ENCODE measurements at regions not wholly inside any gene's neighbourhood (a gene's known extent, or its start where the extent isn't known, plus 50 kb on each side); places are given as distances from the start of the nearest gene placed in this dataset.

DNA sequence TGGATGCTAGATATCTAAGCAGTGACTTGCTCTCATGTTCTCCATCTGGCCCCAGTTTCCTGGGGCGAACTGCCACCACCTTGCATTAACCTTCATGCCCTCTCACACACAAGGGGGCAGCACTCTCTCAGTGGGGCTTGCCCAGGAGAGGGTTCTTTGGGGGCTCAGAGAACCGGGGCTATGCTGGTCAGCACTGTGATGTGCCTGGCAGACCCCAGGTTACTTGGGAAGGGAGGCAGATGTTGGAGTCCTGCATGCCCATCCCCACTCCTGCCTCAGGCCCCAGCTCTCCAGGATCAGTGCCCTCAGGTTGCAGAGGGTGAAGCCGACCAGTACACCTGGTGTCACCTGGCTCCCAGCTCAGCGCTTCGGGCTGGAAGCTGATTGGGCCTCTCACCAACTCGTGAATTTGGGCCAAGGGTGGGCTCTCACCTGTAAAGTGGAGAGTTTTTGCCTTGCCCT lies 396.2 kb upstream of the HS6ST1 start:
- WGBS, 3 donors = 81 to 91% (median 82%) methylated on average over 6 of the region's 6 CpGs
- intact Hi-C loops (cut with DNase I) = no loop called here
- Histone ChIP-seq H3K27ac (no peak overlapping the region), H3K27me3 (no peaks in the 10 kb centered on the region), H3K36me3 (no peaks in the 10 kb centered on the region), H3K4me3 (no peak overlapping the region), H3K4me1 (ENCODE audit: insufficient read depth) (no peaks in the 10 kb centered on the region), H3K9me3 (no peaks in the 10 kb centered on the region)
- TF ChIP-seq, protein P1, sequence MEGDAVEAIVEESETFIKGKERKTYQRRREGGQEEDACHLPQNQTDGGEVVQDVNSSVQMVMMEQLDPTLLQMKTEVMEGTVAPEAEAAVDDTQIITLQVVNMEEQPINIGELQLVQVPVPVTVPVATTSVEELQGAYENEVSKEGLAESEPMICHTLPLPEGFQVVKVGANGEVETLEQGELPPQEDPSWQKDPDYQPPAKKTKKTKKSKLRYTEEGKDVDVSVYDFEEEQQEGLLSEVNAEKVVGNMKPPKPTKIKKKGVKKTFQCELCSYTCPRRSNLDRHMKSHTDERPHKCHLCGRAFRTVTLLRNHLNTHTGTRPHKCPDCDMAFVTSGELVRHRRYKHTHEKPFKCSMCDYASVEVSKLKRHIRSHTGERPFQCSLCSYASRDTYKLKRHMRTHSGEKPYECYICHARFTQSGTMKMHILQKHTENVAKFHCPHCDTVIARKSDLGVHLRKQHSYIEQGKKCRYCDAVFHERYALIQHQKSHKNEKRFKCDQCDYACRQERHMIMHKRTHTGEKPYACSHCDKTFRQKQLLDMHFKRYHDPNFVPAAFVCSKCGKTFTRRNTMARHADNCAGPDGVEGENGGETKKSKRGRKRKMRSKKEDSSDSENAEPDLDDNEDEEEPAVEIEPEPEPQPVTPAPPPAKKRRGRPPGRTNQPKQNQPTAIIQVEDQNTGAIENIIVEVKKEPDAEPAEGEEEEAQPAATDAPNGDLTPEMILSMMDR (IDR thresholded peaks at IDR 0.05) = no peak
- TF ChIP-seq POLR2A (IDR thresholded peaks at IDR 0.05) = no peak
- TF ChIP-seq EP300 (IDR thresholded peaks at IDR 0.05) = no peak
- no peak for DNase-seq

DNA sequence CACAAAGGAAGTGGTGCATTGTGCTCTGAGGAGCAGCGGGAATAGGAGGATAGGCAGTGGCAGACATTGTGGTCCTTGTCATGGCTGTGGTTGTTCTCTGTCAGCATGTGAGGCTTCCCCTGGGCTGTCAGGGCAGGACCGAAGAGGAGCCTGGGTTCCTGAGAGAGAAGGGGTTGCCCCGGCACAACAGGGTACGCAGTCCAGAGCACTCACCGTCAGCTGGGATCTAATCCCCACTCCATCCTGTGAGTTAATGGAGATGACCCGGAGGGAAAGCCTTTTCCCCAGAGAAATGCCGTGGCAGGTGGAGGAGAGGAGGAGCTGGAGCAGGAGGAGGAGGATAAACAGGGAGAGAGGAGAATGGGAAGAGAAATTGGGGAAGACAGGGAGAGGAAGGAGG lies 396.7 kb upstream of the HS6ST1 start:
- intact Hi-C loops (cut with DNase I) = no loop called here
- 78 to 89% (median 84%) methylated on average over 7 of the region's 7 CpGs for WGBS, 3 donors
- no peaks in the 10 kb centered on the region for H3K27me3 ChIP-seq
- no peaks in the 10 kb centered on the region for H3K36me3 ChIP-seq
- H3K4me3 ChIP-seq = no peak overlapping the region
- no peak overlapping the region for H3K27ac ChIP-seq
- no peaks in the 10 kb centered on the region for H3K9me3 ChIP-seq
- TF ChIP-seq EP300 (IDR thresholded peaks at IDR 0.05) (no peak), POLR2A (IDR thresholded peaks at IDR 0.05) (no peak)
- TF ChIP-seq, protein P1 (IDR thresholded peaks at IDR 0.05) = no peak
- no peak for DNase-seq
- no peaks in the 10 kb centered on the region for H3K4me1 ChIP-seq (ENCODE audit: insufficient read depth)

DNA sequence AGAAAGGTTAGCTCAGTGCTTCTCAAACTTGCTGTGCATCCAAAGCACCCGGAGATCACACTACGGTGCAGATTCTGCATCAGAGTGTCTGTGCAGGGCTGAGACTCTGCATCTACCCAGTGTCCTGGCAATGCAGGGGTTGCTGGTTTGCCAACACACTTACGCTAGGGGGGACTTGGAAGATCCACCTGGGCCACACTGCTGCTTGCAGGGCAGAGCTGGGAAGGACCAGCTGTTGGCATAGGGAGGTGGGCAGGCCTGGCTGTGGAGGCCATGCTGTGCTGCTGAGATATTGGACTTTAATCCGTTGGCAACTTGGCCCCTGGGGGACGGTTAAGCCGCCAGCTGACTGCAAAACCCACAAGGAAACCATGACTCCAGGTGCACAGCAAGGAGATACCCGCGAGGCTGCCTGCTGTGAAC lies 397.6 kb upstream of the HS6ST1 start:
- Histone ChIP-seq H3K36me3 (no peaks in the 10 kb centered on the region), H3K4me3 (no peak overlapping the region), H3K27ac (no peak overlapping the region), H3K27me3 (no peaks in the 10 kb centered on the region), H3K4me1 (ENCODE audit: insufficient read depth) (no peaks in the 10 kb centered on the region), H3K9me3 (no peaks in the 10 kb centered on the region)
- no peak for TF ChIP-seq EP300 (IDR thresholded peaks at IDR 0.05)
- TF ChIP-seq, protein P1 (IDR thresholded peaks at IDR 0.05) = no peak
- intact Hi-C loops (cut with DNase I) = no loop called here
- DNase-seq = no peak
- WGBS, 3 donors = 80 to 90% (median 85%) methylated on average over 8 of the region's 8 CpGs

DNA sequence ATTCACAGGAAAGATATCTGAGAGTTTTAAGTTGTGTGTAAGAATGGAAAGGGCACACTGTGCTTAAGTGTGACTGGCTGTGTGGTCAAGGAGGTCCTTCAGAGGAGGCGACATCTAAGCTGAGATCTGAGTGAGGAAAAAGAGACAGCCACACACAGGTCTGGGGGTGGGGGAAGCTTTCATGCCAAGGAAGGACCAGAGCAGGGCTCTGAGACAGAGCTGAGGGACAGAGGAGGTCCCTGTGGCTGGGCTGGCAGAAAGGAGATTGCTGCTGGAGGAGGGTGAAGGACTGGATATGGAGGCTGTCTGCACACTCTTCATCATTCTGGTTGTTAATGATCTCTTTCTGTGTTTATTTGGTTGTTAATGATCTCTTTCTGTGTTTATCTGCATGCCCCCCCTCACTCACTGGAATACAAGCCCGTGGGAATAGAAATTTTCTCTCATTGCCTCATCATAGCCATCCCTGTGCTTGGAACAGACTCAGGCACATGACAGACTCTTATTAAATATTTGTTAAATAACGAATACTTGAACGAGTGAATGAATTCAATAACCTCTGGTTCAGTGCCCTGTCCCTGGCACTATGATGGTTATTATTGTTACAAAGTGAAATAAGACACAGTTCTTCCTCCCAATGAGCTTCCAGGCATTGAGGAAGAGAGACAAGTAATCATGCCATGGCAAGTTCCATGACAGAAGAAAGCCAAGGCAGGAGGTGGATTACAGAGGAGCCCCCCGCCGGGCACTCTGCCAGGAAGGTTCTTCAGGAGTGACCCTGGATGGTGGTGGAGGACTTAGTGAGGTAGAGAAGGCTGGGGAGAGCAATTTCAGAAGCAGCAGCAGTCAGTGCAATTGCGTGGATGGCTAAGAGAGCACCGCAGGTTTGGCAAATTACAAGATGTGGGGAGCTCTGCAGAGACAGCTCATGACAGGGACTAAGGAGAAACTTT lies 399.4 kb upstream of the HS6ST1 start:
- Histone ChIP-seq H3K27ac (no peak overlapping the region), H3K9me3 (no peaks in the 10 kb centered on the region), H3K27me3 (no peaks in the 10 kb centered on the region), H3K36me3 (no peaks in the 10 kb centered on the region), H3K4me1 (ENCODE audit: insufficient read depth) (no peaks in the 10 kb centered on the region), H3K4me3 (no peak overlapping the region)
- intact Hi-C loops (cut with DNase I) = no loop called here
- whole genome bisulfite sequencing, 3 donors = 61 to 80% (median 72%) methylated on average over 8 of the region's 8 CpGs
- no peak for DNase-seq
- TF ChIP-seq, protein P1 (IDR thresholded peaks at IDR 0.05) = no peak
- TF ChIP-seq POLR2A (IDR thresholded peaks at IDR 0.05) = no peak

All from ovary (tissue), 7 donors.